Suprapubic skin (tissue), 4 donors: ENCODE measurements at regions not wholly inside any gene's neighbourhood (a gene's known extent, or its start where the extent isn't known, plus 50 kb on each side); places are given as distances from the start of the nearest gene placed in this dataset.

ENCODE experiments used
- DNase-seq, 2 donors: peaks; one replicate each; pipeline ENCODE4 v3.0.0-alpha.2; 2019; ENCODE audit warnings: low spot score in 2 of 2
- H3K27ac ChIP-seq: fragments of 200-600 bp; sonication (generic); one replicate; pipeline ENCODE4 v1.5.1; 2019
- H3K27me3 ChIP-seq: fragments of 200-600 bp; sonication (generic); one replicate; pipeline ENCODE4 v1.5.1; 2019
- H3K36me3 ChIP-seq: fragments of 200-600 bp; sonication (generic); one replicate; pipeline ENCODE4 v1.5.1; 2019
- H3K4me1 ChIP-seq: fragments of 200-600 bp; sonication (generic); one replicate; pipeline ENCODE4 v1.5.1; 2019
- H3K4me3 ChIP-seq: fragments of 200-600 bp; sonication (generic); one replicate; pipeline ENCODE4 v1.5.1; 2019; ENCODE audit warnings: mild to moderate bottlenecking
- H3K9me3 ChIP-seq: fragments of 200-600 bp; sonication (generic); one replicate; pipeline ENCODE4 v1.5.1; 2019
- CTCF ChIP-seq, 2 donors: fragments of 200-600 bp in 1 of 2; fragments of 450-650 bp in 1 of 2; sonication (generic) in 1 of 2; IDR thresholded peaks; one replicate each; pipeline ENCODE4 v1.5.1; 2016 to 2019; ENCODE audit warnings: antibody characterized with exemption in 2 of 2, mild to moderate bottlenecking in 1 of 2, moderate library complexity in 1 of 2
- EP300 ChIP-seq: sonication (generic); formaldehyde crosslinking; IDR thresholded peaks from one replicate; pipeline ENCODE4 v1.6.1; 2017; ENCODE audit warnings: antibody characterized with exemption
- POLR2A ChIP-seq, 2 donors: fragments of 450-650 bp; IDR thresholded peaks; one replicate each; pipeline ENCODE4 v1.6.1; 2017; ENCODE audit warnings: antibody characterized with exemption in 2 of 2, mild to moderate bottlenecking in 2 of 2, moderate library complexity in 2 of 2
- POLR2AphosphoS5 ChIP-seq, 3 donors: sonication (generic); formaldehyde crosslinking; IDR thresholded peaks; one replicate each; pipeline ENCODE4 v1.6.1; 2017; ENCODE audit warnings: antibody characterized with exemption in 3 of 3
- WGBS: methylation state at CpG from one replicate; pipeline ENCODE4 v1.1.5; 2018; 5-methylcytosine and 5-hydroxymethylcytosine counted together

DNA sequence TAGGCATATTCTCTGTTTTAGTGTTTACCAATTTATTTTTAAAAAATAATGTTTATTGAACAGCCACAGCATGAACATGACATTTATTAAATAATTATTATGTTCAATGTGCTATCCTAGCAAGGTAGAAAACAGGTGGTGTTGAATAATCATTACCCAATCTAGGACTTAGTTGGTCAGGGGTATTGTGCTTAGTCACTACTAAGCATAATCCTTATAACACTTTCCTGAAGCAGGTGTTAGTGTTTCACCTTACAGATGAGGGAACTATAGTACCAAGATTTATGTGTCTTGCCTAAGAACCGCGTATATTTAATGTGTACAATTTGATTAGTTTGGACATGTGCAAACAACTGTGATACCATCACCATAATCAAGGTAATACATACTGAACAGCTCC is 1387.2 kb upstream of the ACO1 start:
- WGBS = 23% methylated on average over 2 of the region's 2 CpGs
- no peak overlapping the region for H3K27ac ChIP-seq
- TF ChIP-seq POLR2A (IDR thresholded peaks at IDR 0.05) (no peak), POLR2AphosphoS5 (IDR thresholded peaks at IDR 0.05) (no peak), CTCF (IDR thresholded peaks at IDR 0.05) (no peak), EP300 (no peak)

DNA sequence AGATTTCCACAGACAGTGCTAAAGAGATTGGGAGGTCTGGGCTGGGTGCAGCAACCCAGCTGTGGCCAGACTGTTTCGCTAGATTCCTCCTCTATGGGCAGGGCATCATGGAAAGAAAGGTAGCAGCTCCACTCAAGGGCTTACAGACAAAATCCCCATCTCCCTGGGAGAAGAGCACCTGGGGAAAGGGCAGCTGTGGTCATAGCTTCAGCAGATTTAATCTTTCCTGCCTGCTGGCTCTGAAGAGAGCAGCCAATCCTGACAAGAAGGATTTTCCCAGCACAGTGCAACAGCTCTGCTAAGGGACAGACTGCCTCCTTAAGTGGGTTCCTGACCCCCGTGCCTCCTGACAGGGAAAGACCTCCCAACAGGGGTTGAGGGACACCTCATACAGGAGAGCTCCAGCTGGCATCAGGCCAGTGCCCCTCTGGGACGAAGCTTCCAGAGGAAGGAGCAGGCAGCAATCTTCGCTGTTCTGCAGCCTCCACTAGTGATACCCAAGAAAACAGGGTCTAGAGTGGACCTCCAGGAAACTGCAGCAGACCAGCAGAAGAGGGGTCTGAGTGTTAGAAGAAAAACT is 1379.3 kb upstream of the ACO1 start:
- WGBS = 87% methylated on average over 3 of the region's 4 CpGs
- no peak for DNase-seq

More for the DNA sequence above, 1387.2 kb upstream of the ACO1 start:
- Histone ChIP-seq H3K36me3 (no peaks in the 10 kb centered on the region), H3K4me1 (no peaks in the 10 kb centered on the region), H3K27me3 (no peaks in the 10 kb centered on the region), H3K4me3 (no peak overlapping the region), H3K9me3 (no peaks in the 10 kb centered on the region)
- DNase-seq = no peak

GRCh38 chr9:31013371-31013770 is 1371.1 kb upstream of the ACO1 start:
- no peak overlapping the region for H3K4me3 ChIP-seq
- TF ChIP-seq POLR2A (IDR thresholded peaks at IDR 0.05) (no peak), EP300 (no peak)

More for the DNA sequence above, 1379.3 kb upstream of the ACO1 start:
- Histone ChIP-seq H3K4me1 (no peaks in the 10 kb centered on the region), H3K36me3 (no peaks in the 10 kb centered on the region), H3K27me3 (no peaks in the 10 kb centered on the region), H3K9me3 (peaks cover 6% of the 10 kb centered on the region), H3K4me3 (no peak overlapping the region), H3K27ac (no peak overlapping the region)
- no peak for TF ChIP-seq POLR2A (IDR thresholded peaks at IDR 0.05)
- no peak for TF ChIP-seq EP300
- no peak for TF ChIP-seq POLR2AphosphoS5 (IDR thresholded peaks at IDR 0.05)
- no peak for TF ChIP-seq CTCF (IDR thresholded peaks at IDR 0.05)

DNA sequence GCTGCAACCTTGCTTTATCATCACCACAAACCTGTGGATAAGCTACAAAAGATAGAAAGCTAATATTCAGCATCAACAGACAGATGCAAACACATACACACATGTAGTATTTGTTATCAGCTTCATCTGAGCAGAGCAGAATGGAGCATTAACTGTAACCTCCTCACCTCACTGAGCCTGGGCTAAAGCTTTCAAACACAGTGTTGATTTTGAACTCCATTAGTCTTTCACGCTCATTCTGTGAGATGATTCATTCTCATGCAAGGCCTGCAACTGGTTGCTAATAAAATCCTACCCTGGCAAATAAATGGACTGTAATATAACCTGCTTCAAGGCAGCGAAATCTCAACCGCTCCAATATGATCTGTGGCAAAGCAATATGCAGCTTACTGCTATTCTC is 1360.6 kb upstream of the ACO1 start:
- H3K4me3 ChIP-seq = no peak overlapping the region
- H3K27me3 ChIP-seq = no peaks in the 10 kb centered on the region
- TF ChIP-seq CTCF (IDR thresholded peaks at IDR 0.05) = no peak
- TF ChIP-seq EP300 = no peak
- TF ChIP-seq POLR2A (IDR thresholded peaks at IDR 0.05) = no peak
- TF ChIP-seq POLR2AphosphoS5 (IDR thresholded peaks at IDR 0.05) = no peak
- H3K4me1 ChIP-seq = no peaks in the 10 kb centered on the region
- DNase-seq = no peak
- WGBS = 87% methylated on average over 3 of the region's 3 CpGs
- H3K27ac ChIP-seq = no peak overlapping the region
- no peaks in the 10 kb centered on the region for H3K36me3 ChIP-seq
- no peaks in the 10 kb centered on the region for H3K9me3 ChIP-seq

More at GRCh38 chr9:31013371-31013770, 1371.1 kb upstream of the ACO1 start:
- no peaks in the 10 kb centered on the region for H3K36me3 ChIP-seq
- no peaks in the 10 kb centered on the region for H3K4me1 ChIP-seq
- H3K27ac ChIP-seq = no peak overlapping the region
- DNase-seq = no peak
- H3K9me3 ChIP-seq = peaks cover 3% of the 10 kb centered on the region
- no peaks in the 10 kb centered on the region for H3K27me3 ChIP-seq

DNA sequence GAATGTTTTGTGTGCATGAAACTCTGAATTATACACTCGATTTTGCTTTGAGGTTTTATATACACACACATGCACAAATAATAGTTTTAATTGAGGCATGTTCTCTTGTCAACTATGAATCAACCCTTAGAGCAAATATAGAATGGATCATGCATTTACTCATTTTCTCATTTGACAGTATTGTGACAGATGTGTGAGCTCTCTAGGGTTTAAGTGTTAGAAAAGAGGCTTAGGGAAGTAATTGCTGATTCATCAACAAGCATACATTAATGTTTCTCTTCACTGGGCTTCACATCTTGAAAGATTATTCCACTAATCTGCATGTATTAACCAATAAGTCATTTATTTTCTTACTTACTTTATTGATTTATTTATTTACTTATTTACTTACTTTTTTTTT is 1356.8 kb upstream of the ACO1 start:
- Histone ChIP-seq H3K9me3 (no peaks in the 10 kb centered on the region), H3K4me1 (no peaks in the 10 kb centered on the region), H3K27ac (no peak overlapping the region), H3K4me3 (no peak overlapping the region), H3K36me3 (no peaks in the 10 kb centered on the region), H3K27me3 (no peaks in the 10 kb centered on the region)
- DNase-seq = no peak
- TF ChIP-seq EP300 (no peak), POLR2AphosphoS5 (IDR thresholded peaks at IDR 0.05) (no peak), POLR2A (IDR thresholded peaks at IDR 0.05) (no peak)
- WGBS = 52% methylated on average over 1 of the region's 1 CpG

GRCh38 chr9:31028137-31028536 is 1356.3 kb upstream of the ACO1 start:
- Histone ChIP-seq H3K27ac (no peak overlapping the region), H3K4me1 (no peaks in the 10 kb centered on the region), H3K36me3 (no peaks in the 10 kb centered on the region), H3K9me3 (no peaks in the 10 kb centered on the region), H3K27me3 (no peaks in the 10 kb centered on the region), H3K4me3 (no peak overlapping the region)
- 91% methylated on average over 8 of the region's 8 CpGs for WGBS
- DNase-seq = no peak
- TF ChIP-seq EP300 (no peak), CTCF (IDR thresholded peaks at IDR 0.05) (no peak), POLR2A (IDR thresholded peaks at IDR 0.05) (no peak), POLR2AphosphoS5 (IDR thresholded peaks at IDR 0.05) (no peak)
